SU-DHL-6 (cell line): ENCODE measurements at regions not wholly inside any gene's neighbourhood (a gene's known extent, or its start where the extent isn't known, plus 50 kb on each side); places are given as distances from the start of the nearest gene placed in this dataset.

Source experiments
- H2AFZ ChIP-seq: fragments of 200-600 bp; sonication (generic); 2 replicates; pipeline ENCODE4 v1.6.1; 2014; ENCODE audit warnings: low read depth, mild to moderate bottlenecking, moderate library complexity, mixed read lengths, antibody characterized with exemption, low read length; ENCODE audit not compliant: severe bottlenecking
- H3F3A ChIP-seq: fragments of 200-600 bp; shearing (Covaris generic); 2 replicates; pipeline ENCODE4 v1.6.0; 2016; ENCODE audit warnings: antibody characterized with exemption, mild to moderate bottlenecking; ENCODE audit not compliant: insufficient read depth
- H3K27ac ChIP-seq: fragments of 200-600 bp; sonication (generic); 2 replicates; pipeline ENCODE4 v1.5.1; 2016; ENCODE audit warnings: low read depth, mild to moderate bottlenecking, low read length, moderate library complexity, mixed read lengths
- H3K27me3 ChIP-seq: fragments of 200-600 bp; sonication (generic), shearing (Covaris generic); 2 replicates; pipeline ENCODE4 v1.6.0; 2014; ENCODE audit warnings: mild to moderate bottlenecking, low read length
- H3K36me3 ChIP-seq: fragments of 200-600 bp; sonication (generic); 2 replicates; pipeline ENCODE4 v1.6.1; 2014; ENCODE audit warnings: mild to moderate bottlenecking, low read length, mixed read lengths
- H3K4me2 ChIP-seq: fragments of 300-600, 200-600 bp; shearing (Covaris generic), sonication (generic); 2 replicates; pipeline ENCODE4 v1.6.0; 2014; ENCODE audit warnings: low read length, low read depth, mild to moderate bottlenecking; ENCODE audit not compliant: poor library complexity, severe bottlenecking
- H3K4me3 ChIP-seq: fragments of 200-600 bp; sonication (generic); 2 replicates; pipeline ENCODE4 v1.5.1; 2014; ENCODE audit warnings: antibody characterized with exemption, low read length, mild to moderate bottlenecking, mixed read lengths; ENCODE audit not compliant: insufficient read depth, poor library complexity, severe bottlenecking
- H3K79me2 ChIP-seq: fragments of 200-600 bp; sonication (generic); 2 replicates; pipeline ENCODE4 v1.6.1; 2014; ENCODE audit warnings: mild to moderate bottlenecking, low read length, moderate library complexity; ENCODE audit not compliant: insufficient read depth
- H3K9ac ChIP-seq: fragments of 200-600 bp; sonication (generic); 2 replicates; pipeline ENCODE4 v1.7.0; 2014; ENCODE audit warnings: mild to moderate bottlenecking, low read length
- H3K9me2 ChIP-seq: fragments of 200-600 bp; sonication (generic); replicated peaks from 2 replicates; pipeline ENCODE4 v1.6.1; 2014; ENCODE audit warnings: low read length; ENCODE audit not compliant: insufficient read depth
- H3K9me3 ChIP-seq: fragments of 200-600 bp; sonication (generic); 2 replicates; pipeline ENCODE4 v1.6.1; 2014; ENCODE audit warnings: low read length, mixed read lengths; ENCODE audit not compliant: insufficient read depth
- H4K20me1 ChIP-seq: fragments of 200-600 bp; sonication (generic); 2 replicates; pipeline ENCODE4 v1.6.1; 2014; ENCODE audit warnings: low read depth, mild to moderate bottlenecking, antibody characterized with exemption, low read length, moderate library complexity, mixed read lengths
- EZH2phosphoT487 ChIP-seq: fragments of 200-600 bp; sonication (generic), shearing (Covaris generic); conservative IDR thresholded peaks from 2 replicates; pipeline ENCODE4 v1.6.1; 2018; ENCODE audit warnings: mild to moderate bottlenecking, antibody characterized with exemption, low read length, moderate library complexity, mixed read lengths
- TF ChIP-seq, protein P1 (sequence below): fragments of 200-600 bp; sonication (generic); IDR thresholded peaks from one replicate; pipeline ENCODE4 v1.5.1; 2017; ENCODE audit warnings: antibody characterized with exemption, mild to moderate bottlenecking, low read length, moderate library complexity; ENCODE audit not compliant: insufficient read depth, poor library complexity, severe bottlenecking

DNA sequence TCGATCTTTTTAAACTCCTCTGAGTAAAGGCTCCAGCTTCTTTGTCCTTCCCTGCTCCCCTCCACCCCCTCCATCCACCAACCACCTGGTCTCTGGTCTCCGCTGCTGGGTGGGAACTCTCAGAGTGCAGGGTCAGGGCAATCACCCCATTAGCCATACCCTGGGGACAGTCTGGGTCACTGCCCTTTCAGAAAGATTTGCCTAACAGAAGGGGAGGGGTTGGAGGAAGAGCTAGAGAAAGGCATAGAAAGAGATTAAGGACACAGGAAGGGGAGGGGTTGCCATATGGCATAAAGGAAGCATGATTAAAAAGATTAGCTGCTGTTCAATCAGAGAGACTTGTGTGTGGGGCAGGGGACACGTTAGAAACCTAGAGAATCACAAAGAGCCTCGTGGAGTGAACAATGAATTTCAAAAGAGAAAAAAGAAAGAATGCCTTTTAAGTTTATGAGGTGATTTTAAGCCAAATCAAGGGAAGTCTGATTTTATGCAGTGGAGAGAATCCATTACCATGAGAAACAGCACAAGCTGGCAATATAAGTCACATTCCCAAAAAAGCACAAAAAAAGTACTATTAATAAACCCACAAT, 115.5 kb upstream of the ACSL4 start:
- Histone ChIP-seq H3F3A (no peaks in the 10 kb centered on the region), H3K27me3 (no peaks in the 10 kb centered on the region), H3K79me2 (no peaks in the 10 kb centered on the region), H3K4me3 (no peak overlapping the region), H2AFZ (no peak overlapping the region), H4K20me1 (no peaks in the 10 kb centered on the region), H3K27ac (no peak overlapping the region), H3K9me3 (no peaks in the 10 kb centered on the region), H3K9ac (no peak overlapping the region), H3K4me2 (no peak overlapping the region), H3K9me2 (no peaks in the 10 kb centered on the region), H3K36me3 (no peaks in the 10 kb centered on the region)
- TF ChIP-seq EZH2phosphoT487 = no peak
- TF ChIP-seq, protein P1, sequence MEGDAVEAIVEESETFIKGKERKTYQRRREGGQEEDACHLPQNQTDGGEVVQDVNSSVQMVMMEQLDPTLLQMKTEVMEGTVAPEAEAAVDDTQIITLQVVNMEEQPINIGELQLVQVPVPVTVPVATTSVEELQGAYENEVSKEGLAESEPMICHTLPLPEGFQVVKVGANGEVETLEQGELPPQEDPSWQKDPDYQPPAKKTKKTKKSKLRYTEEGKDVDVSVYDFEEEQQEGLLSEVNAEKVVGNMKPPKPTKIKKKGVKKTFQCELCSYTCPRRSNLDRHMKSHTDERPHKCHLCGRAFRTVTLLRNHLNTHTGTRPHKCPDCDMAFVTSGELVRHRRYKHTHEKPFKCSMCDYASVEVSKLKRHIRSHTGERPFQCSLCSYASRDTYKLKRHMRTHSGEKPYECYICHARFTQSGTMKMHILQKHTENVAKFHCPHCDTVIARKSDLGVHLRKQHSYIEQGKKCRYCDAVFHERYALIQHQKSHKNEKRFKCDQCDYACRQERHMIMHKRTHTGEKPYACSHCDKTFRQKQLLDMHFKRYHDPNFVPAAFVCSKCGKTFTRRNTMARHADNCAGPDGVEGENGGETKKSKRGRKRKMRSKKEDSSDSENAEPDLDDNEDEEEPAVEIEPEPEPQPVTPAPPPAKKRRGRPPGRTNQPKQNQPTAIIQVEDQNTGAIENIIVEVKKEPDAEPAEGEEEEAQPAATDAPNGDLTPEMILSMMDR = no peak

DNA sequence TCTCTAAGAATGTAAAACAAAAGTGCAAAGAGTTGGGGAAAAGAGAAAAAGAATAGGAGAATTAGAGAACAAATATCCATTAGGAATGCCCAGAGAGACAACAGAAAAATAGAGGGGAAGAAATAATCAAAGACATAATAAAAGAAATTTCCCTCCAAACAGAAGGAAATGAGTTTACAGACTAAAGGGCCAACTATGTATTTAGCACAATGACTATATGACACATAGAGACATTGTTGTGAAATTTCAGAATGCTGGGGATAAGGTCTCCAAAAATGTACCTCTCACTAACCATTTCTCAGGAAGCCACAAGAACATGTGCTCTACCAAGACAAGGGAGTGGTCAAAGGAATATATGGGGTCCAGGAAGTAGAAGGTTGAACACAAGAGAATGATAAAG, 121.0 kb upstream of the ACSL4 start:
- TF ChIP-seq, protein P1 = no peak
- no peak for TF ChIP-seq EZH2phosphoT487
- H3K4me2 ChIP-seq = no peak overlapping the region
- H3K4me3 ChIP-seq = no peak overlapping the region
- H4K20me1 ChIP-seq = no peaks in the 10 kb centered on the region
- H3K27ac ChIP-seq = no peak overlapping the region
- H2AFZ ChIP-seq = no peak overlapping the region
- no peaks in the 10 kb centered on the region for H3K79me2 ChIP-seq
- H3K9me2 ChIP-seq = no peaks in the 10 kb centered on the region
- no peaks in the 10 kb centered on the region for H3K36me3 ChIP-seq
- no peaks in the 10 kb centered on the region for H3K9me3 ChIP-seq
- no peak overlapping the region for H3K9ac ChIP-seq
- H3F3A ChIP-seq = no peaks in the 10 kb centered on the region
- no peaks in the 10 kb centered on the region for H3K27me3 ChIP-seq

DNA sequence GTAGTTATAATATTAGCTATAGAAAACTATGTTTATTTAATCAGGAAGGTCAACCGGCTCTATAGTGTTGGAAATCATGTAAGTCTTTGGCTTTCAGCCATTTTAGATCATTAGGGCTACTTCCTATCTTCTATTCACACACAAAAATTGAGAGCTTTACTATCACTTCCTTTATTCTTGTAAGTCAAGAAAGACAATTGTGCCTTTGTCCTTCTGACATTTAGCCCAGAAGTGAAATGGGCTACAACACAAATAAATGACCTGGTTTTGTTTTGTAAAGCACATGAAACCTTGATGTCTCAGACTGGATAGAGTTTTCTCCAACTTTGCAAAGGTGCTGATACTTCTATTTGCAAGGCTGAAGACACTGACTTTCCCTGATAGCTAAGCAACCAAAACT, 122.4 kb upstream of the ACSL4 start:
- Histone ChIP-seq H3K79me2 (no peaks in the 10 kb centered on the region), H3K9me2 (no peaks in the 10 kb centered on the region), H2AFZ (no peak overlapping the region), H4K20me1 (no peaks in the 10 kb centered on the region), H3K36me3 (no peaks in the 10 kb centered on the region), H3K4me2 (no peak overlapping the region), H3K27me3 (no peaks in the 10 kb centered on the region), H3K9me3 (no peaks in the 10 kb centered on the region), H3F3A (no peaks in the 10 kb centered on the region), H3K9ac (no peak overlapping the region), H3K4me3 (no peak overlapping the region), H3K27ac (no peak overlapping the region)
- TF ChIP-seq EZH2phosphoT487 = no peak
- TF ChIP-seq, protein P1 = no peak
